Lower leg skin (tissue), 3 donors: ENCODE measurements at regions not wholly inside any gene's neighbourhood (a gene's known extent, or its start where the extent isn't known, plus 50 kb on each side); places are given as distances from the start of the nearest gene placed in this dataset.

Source experiments
- CTCF ChIP-seq, 3 donors: fragments of 450-650 bp; IDR thresholded peaks; one replicate each; pipeline ENCODE4 v1.5.1; 2016; ENCODE audit warnings: antibody characterized with exemption in 3 of 3, mild to moderate bottlenecking in 3 of 3, moderate library complexity in 2 of 3
- POLR2A ChIP-seq, 2 donors: fragments of 450-650 bp; IDR thresholded peaks; one replicate each; pipeline ENCODE4 v1.6.1; 2016 to 2017; ENCODE audit warnings: antibody characterized with exemption in 2 of 2, mild to moderate bottlenecking in 1 of 2, moderate library complexity in 1 of 2

- TF ChIP-seq CTCF (IDR thresholded peaks at IDR 0.05) (no peak), POLR2A (IDR thresholded peaks at IDR 0.05) (no peak)
Observed at GRCh38 chr12:75591628-75592027, 80.2 kb upstream of the KRR1 start.
